HK-2 (cell line): ENCODE measurements at regions not wholly inside any gene's neighbourhood (a gene's known extent, or its start where the extent isn't known, plus 50 kb on each side); places are given as distances from the start of the nearest gene placed in this dataset.

Source experiments
- DNase-seq: peaks from one replicate; pipeline ENCODE4 v3.0.0-alpha.2; 2018; ENCODE audit not compliant: unreplicated experiment

- no peak for DNase-seq
Measured at GRCh38 chr6:45830441-45831139, 185.1 kb downstream of the CLIC5 start.

DNA sequence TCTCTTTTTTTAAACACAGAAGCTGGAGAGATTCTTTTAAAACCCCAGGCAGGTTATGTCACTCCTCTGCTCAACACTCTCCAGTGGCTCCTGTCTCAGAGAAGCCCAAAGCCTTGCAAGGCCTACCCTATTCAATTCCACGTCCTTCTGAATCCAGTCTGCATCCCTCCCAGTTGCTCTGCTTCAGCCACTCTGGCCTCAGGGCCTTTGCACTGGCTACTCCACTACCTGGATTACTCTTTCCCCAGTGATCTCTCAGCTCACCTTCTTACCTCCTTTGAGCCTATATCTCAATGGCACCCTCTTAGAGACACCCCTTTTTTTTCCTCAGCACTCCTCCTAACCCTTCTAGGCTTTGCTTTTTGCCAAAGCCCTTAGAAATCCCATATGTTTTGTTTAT lies 185.8 kb downstream of the CLIC5 start:
- no peak for DNase-seq

- no peak for DNase-seq
Measured at GRCh38 chr6:45827952-45828530, 187.6 kb downstream of the CLIC5 start.

DNA sequence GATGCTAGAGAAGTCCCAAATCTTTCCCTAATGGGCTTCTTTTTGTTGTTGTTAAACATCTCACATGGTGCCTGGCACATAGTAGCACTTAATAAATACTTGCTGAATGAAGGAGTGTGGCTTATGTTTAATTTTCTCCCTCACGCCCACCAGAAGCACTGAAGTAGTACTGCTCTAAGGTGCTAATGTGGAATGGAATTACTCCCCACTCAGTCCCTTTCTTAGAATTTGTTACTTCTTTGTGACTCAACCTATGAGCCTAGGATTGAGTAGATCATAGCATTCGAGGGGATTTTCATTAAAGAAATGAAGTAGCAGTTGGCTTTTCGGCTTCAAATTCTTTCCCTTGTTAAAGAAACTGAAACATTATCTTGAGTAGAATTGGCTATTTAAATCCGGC lies 192.8 kb downstream of the CLIC5 start:
- no peak for DNase-seq

GRCh38 chr6:45822246-45822812 lies 193.3 kb downstream of the CLIC5 start:
- no peak for DNase-seq

DNA sequence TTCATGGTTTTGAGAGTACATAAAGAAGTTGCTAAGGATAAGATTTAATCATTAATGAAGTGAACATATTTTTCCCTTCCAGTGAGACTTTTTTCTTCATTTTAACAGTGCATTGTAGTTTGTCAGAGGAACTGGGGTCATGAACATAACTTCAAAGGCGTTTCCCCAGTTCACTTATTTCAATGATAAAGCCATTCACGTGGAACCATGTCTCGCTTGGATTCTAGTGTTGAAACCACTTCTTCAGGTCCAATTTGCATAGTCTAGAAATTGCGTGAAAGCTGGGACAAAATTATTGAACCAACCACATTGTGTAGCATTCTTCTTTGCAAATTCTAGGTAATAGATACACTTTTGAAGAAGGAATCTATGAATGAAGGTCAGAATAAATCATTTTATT lies 197.0 kb downstream of the CLIC5 start:
- no peak for DNase-seq

- DNase-seq: no peak
Measured at GRCh38 chr6:45816674-45817297, 198.9 kb downstream of the CLIC5 start.

DNA sequence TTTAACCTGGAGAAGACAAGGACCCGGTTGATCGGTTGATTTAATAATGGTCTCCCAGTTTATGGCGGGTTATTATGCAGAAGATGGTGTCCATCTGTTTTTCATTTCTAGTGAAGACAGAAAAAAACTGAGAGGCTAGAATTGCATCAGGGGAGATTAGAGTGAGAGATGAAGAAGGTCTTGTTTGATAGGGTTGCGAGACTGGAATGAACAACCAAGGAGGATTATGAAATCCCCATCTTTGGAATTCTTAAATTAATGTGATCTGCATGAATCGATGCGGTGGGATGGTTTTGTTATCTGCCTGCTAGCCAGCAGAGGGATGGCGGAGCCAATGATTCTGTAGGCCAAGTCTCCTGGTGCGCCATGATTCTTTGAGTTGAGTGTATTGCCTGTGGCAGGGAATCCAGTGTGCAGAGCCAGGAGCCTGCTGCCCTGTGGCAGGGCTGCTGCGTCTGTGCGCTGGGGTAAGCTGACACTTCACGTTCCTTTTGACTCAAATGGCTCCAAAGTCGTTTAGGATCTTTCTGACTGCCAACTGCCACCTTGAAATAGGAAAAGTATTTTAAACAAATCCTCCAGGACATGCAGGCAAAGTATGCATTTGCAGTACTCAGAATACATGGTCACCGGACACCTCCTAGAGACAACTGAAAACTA lies 200.1 kb downstream of the CLIC5 start:
- DNase-seq: no peak

GRCh38 chr6:45814772-45815171 lies 200.9 kb downstream of the CLIC5 start:
- no peak for DNase-seq

- DNase-seq: no peak
Measured at GRCh38 chr6:45813943-45814342, 201.7 kb downstream of the CLIC5 start.

DNA sequence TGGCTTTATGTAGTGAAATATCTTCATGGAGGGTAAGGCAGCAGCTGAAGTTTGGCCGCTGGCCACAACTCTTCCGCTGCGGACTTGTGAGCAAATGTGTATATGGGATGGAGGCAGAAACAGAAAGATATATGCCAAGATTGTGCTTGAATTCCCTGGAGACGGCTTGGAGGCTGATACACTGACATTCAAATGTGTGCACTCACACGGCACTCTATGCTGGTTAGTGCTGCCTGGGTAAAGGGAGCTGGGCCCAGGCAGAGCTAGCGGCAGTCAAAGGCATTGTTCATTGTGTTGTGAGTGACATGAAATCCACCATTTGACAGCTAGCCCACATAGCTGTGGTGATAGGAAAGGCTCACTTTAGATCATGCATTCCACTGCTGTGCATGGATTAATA lies 202.7 kb downstream of the CLIC5 start:
- DNase-seq: no peak

- no peak for DNase-seq
Measured at GRCh38 chr6:45808917-45809316, 206.7 kb downstream of the CLIC5 start.

GRCh38 chr6:45808042-45808645 lies 207.5 kb downstream of the CLIC5 start:
- no peak for DNase-seq

DNA sequence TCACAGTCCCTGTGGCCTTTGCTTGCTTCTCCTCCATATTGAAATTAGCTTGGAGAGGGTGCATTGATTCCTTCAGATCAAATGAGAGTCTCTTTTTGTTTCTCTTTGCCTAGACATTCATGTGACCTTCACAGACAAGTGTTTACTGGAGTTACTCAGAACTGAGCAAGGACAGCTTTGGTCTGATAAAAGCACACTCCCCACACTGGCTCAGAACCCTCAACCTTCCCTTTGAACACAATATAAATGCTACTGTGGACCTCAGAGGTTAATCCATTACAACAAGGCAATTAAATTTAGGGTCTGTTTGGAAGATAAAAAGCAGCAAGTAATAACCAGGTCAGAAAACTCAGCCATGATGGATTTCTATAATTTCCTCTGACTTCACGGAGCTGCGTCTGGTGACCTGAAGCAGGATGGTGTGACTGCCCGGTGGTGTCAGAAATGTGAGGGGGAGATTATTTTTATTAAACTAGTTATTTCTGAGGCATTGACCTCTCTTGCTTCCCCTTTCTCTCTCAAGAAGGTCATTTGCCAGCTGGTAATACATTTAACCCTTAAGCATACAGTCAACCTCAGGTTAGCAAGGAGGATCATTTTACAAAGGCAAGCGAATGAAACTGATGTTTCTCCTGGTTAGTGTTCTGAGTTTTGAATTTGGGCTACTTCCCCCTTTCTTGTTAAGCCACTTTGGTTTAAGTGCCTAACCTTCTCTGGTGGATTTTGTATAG lies 208.2 kb downstream of the CLIC5 start:
- no peak for DNase-seq

GRCh38 chr6:45806172-45806571 lies 209.5 kb downstream of the CLIC5 start:
- no peak for DNase-seq

DNA sequence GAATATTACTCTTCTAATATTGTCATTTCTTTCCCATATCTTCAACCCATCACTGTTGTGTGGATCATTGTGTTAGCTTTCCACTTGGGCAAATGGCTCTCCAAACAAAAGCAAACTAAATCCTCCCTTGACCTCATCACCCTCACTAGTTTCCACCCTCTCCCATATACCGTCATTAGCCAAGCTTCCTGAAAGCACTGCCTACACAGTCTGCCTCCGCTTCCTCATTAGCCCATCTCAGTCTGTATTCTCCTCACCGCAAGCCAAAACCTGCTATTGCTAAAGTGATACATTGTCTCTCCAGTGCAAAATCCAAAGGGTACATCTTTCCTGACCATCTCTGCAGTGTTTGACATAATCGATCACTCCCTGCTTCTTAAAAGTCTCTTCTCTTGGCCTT lies 212.6 kb downstream of the CLIC5 start:
- no peak for DNase-seq

DNA sequence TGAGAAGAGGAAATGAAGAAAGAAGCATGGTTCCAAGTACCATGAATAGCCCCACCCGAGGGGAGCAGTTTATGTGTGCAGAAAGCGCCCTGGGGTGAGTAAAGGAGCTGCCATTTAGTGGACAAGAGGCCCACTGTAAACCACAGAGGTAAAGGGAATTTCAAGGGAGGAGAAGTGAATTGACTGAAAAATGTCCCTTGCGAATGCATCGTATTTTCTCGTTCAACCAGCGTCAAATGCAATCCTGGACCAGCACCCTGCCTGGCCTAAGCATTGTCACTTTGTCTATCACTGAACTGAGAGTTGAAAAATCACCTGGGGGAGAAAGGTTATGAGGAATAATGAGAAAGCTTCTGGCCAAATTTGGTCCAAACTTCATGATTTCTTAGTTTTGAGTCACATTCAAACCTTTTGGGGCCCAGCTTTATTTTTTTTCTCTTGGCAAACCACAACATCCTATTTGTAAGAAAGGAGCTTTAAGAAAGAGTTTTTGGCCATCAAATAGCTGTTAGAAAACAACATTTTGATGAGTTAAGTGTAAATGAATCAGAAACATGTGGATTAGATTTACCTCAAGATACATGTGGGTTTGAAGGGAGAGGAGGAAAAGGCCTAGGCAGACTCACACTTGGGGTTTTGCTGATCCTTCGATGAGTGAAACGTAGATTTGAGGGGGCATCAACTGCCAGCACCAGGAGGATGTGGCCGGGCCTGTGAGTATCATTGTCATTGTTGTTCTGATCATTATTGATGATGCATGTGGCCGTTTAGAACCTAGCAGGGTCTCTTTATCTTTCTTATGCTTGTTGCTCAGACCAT lies 214.0 kb downstream of the CLIC5 start:
- no peak for DNase-seq

DNA sequence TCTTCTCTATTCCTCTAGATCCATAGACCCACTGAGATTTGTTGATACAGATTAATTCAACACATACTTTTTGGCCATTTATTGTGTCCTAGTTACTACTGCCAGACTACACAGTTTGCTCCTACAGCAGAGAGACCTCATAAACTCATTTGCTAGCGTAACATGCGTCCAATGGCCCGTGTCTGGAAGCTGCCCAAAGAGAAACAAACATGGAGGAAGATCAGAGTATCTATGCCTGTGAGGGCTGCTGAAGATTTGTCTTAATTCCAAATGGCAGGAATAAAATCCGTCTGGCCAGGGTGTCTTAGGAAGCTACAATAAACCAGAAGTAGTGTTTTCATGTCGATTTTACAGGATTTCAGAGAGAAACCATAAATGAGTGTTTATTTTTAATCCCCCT lies 214.7 kb downstream of the CLIC5 start:
- DNase-seq: no peak

GRCh38 chr6:45795678-45796077 lies 220.0 kb downstream of the CLIC5 start:
- no peak for DNase-seq

DNA sequence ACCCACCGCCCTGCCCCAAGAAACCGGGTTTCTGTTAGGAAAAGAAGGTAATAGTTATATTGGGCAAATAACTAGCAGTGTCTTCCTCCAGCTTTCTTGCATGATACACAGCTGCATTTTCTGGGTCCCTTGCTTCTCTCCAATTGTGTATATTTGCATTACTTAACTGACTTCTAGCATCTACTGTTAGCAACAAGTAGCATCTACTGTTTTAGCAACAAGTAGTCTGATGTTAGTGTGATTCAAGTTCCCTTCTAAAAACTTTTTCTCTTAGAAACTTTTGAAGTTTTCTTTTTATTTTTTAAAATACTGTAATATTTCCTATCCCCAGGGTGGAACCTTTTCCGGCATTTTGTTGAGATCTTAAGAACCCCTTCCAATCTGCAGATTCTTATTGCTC lies 221.2 kb downstream of the CLIC5 start:
- no peak for DNase-seq
